MCF 10A (cell line): ENCODE measurements at regions not wholly inside any gene's neighbourhood (a gene's known extent, or its start where the extent isn't known, plus 50 kb on each side); places are given as distances from the start of the nearest gene placed in this dataset.
A peak's percentile ranks its signal among the peaks of the same experiment; 100 is the strongest.

ENCODE experiments used
- BruUV-seq: library from RNA; stranded (reverse); fragments of 400-500 nt; replicated peaks from 2 replicates; lab custom pipeline; 2021; lab: Mats Ljungman, UMichigan
- CTCF ChIA-PET: fragments of 300-600 bp; sonication (Branson Sonifier 250); formaldehyde crosslinking; extraction: SDS; loops from one replicate; lab custom pipeline; 2021; ENCODE audit warnings: antibody characterized with exemption, inconsistent platforms; lab: Yijun Ruan, JAX
- POLR2A ChIA-PET: fragments of 300-600, 350-650 bp; sonication (Branson Sonifier 250); formaldehyde crosslinking; extraction: SDS; loops from one replicate; lab custom pipeline; 2020; ENCODE audit warnings: antibody characterized with exemption, inconsistent platforms; lab: Yijun Ruan, JAX
- DNase-seq: peaks from one replicate; pipeline ENCODE4 v3.0.0-alpha.2; 2018; ENCODE audit not compliant: unreplicated experiment
- H3K27ac Mint-ChIP-seq: one replicate; pipeline ENCODE4 v1.8.0; 2022; ENCODE audit warnings: mild to moderate bottlenecking, low read depth, mixed read lengths; ENCODE audit not compliant: unreplicated experiment
- H3K27me3 Mint-ChIP-seq: one replicate; pipeline ENCODE4 v1.8.0; 2022; ENCODE audit warnings: mixed read lengths; ENCODE audit not compliant: insufficient read depth, unreplicated experiment
- H3K36me3 Mint-ChIP-seq: one replicate; pipeline ENCODE4 v1.8.0; 2022; ENCODE audit warnings: mild to moderate bottlenecking, moderate library complexity, mixed read lengths; ENCODE audit not compliant: insufficient read depth, unreplicated experiment
- H3K4me1 Mint-ChIP-seq: one replicate; pipeline ENCODE4 v1.8.0; 2022; ENCODE audit warnings: mixed read lengths; ENCODE audit not compliant: insufficient read depth, unreplicated experiment
- H3K4me3 Mint-ChIP-seq: one replicate; pipeline ENCODE4 v1.8.0; 2022; ENCODE audit warnings: mild to moderate bottlenecking, moderate library complexity, mixed read lengths; ENCODE audit not compliant: unreplicated experiment
- H3K9me3 Mint-ChIP-seq: one replicate; pipeline ENCODE4 v1.8.0; 2022; ENCODE audit warnings: mixed read lengths; ENCODE audit not compliant: unreplicated experiment
- intact Hi-C: fragments of 100-400 bp; cut with micrococcal nuclease; formaldehyde crosslinking; loops from 2 replicates; pipeline ENCODE4 v1.14.1; 2022
- TF ChIP-seq, protein P1 (sequence below): fragments of 200-600 bp; IDR thresholded peaks from one replicate; pipeline ENCODE4 v1.8.0; 2022; ENCODE audit warnings: antibody characterized with exemption, mild to moderate bottlenecking; ENCODE audit not compliant: unreplicated experiment

DNA sequence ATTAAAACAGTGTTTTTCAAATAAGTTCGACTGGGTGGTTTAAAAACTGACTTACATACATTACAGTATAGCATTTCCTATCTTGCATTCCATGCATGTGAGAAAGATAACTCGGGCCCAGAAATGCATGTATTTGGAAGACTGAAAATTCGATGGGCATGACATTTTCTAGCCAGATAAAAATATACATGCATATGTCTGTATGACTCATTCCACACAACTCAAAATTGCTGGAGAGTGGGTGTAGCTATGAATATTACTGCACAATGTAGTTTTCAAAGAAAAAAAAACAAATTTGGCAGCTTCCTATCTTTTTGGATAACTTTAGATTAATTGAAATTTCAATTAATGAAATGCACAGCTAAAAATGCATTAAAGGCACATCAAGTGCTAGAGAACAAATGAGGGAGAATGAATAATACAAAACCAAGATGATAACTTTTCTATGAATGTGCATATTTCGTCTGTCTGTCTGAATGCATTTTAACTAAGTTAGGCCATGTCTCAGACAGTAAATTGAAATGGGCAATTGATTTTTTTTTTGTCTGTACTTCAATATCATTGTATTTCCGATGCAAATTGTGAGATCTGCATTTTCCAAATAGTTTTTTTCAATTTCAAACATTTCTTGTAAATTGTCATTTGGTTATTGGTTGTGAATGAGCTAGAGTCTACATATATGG lies 54.5 kb upstream of the GABRA2 start:
- CTCF ChIA-PET = interaction anchor here (1.5 to 1.7 kb wide), 2 partner anchors 116 to 203 kb away, joined by 3 read pairs; no protein-coding TSS in a partner anchor
- POLR2A ChIA-PET = interaction anchor here (0.7 kb wide), 1 partner anchor 1146 kb away, joined by 3 read pairs; no protein-coding TSS in a partner anchor
- H3K4me1 Mint-ChIP-seq = peaks cover 30% of the 10 kb centered on the region
- no peaks in the 10 kb centered on the region for H3K27me3 Mint-ChIP-seq
- BruUV-seq = no TSS peak
- intact Hi-C loops = loop anchor here (2.0 kb wide), 1 partner anchor 64 kb away; no protein-coding TSS in a partner anchor
- TF ChIP-seq, protein P1, sequence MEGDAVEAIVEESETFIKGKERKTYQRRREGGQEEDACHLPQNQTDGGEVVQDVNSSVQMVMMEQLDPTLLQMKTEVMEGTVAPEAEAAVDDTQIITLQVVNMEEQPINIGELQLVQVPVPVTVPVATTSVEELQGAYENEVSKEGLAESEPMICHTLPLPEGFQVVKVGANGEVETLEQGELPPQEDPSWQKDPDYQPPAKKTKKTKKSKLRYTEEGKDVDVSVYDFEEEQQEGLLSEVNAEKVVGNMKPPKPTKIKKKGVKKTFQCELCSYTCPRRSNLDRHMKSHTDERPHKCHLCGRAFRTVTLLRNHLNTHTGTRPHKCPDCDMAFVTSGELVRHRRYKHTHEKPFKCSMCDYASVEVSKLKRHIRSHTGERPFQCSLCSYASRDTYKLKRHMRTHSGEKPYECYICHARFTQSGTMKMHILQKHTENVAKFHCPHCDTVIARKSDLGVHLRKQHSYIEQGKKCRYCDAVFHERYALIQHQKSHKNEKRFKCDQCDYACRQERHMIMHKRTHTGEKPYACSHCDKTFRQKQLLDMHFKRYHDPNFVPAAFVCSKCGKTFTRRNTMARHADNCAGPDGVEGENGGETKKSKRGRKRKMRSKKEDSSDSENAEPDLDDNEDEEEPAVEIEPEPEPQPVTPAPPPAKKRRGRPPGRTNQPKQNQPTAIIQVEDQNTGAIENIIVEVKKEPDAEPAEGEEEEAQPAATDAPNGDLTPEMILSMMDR = no peak
- H3K4me3 Mint-ChIP-seq = no peak overlapping the region
- H3K9me3 Mint-ChIP-seq = no peaks in the 10 kb centered on the region
- H3K27ac Mint-ChIP-seq = no peak overlapping the region
- H3K36me3 Mint-ChIP-seq = no peaks in the 10 kb centered on the region
- peak; percentile 49 for DNase-seq

DNA sequence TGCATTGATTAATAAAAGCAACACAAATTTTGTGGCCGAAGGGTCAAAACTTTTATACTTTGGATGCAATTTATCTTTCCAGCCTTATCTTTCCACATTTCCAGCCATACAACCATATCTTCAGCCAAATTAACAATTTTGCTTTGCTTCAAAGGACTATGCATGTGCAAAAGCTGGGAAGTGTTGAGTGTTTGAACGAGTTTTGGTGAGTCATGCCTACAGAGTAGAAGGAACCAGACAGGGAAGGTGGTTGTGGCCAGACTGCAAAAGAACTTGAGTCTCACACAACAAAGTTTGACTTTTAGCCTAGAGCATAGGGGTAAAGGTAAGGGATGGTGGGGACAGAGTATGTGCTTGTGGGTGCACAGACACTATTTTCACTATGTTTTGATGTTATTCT lies 53.0 kb upstream of the GABRA2 start:
- H3K9me3 Mint-ChIP-seq = no peaks in the 10 kb centered on the region
- H3K27ac Mint-ChIP-seq = no peak overlapping the region
- no peak overlapping the region for H3K4me3 Mint-ChIP-seq
- peak; percentile 53 for DNase-seq
- TF ChIP-seq, protein P1 = no peak
- H3K4me1 Mint-ChIP-seq = peaks cover 30% of the 10 kb centered on the region
- no peaks in the 10 kb centered on the region for H3K27me3 Mint-ChIP-seq
- POLR2A ChIA-PET = no interaction called here
- no TSS peak for BruUV-seq
- H3K36me3 Mint-ChIP-seq = no peaks in the 10 kb centered on the region
- CTCF ChIA-PET = interaction anchor here (1.5 kb wide), 1 partner anchor 205 kb away, joined by 3 read pairs; no protein-coding TSS in a partner anchor
- intact Hi-C loops = no loop called here

DNA sequence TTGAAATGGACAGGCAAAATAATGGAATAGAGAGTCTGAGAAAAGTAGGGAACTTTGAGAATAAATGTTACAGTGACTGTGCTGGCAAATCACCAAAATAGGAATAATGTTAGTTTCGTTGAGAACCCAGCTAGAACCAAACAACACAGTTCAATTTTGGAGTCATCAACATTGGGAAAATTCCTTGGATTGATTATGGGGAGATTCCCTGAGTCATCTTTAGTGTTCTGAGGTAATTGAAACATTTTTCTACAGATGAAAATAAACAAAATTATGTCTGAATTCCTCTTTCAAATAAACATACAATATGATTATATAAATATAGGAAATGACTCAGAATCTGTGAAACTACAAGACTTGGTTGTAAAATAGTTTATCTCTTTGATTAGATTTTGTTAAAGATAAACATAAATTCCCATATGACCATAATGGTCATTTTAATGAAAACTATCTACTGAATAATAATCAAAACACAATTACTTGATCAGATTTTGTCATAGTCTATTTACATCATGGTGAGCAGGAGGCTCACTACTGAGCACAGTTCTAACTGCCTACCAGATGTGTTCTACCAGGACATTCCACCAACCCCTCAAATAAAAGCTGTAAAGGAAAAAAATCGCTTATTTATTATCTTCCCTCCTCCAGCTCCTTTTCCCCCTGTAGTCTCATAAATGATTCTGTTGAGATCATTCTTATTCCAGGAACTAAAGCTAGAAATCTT lies 51.4 kb upstream of the GABRA2 start:
- peaks cover 25% of the 10 kb centered on the region for H3K4me1 Mint-ChIP-seq
- TF ChIP-seq, protein P1 = no peak
- intact Hi-C loops = no loop called here
- no peaks in the 10 kb centered on the region for H3K27me3 Mint-ChIP-seq
- no peaks in the 10 kb centered on the region for H3K36me3 Mint-ChIP-seq
- DNase-seq = peak; percentile 55
- CTCF ChIA-PET = no interaction called here
- H3K9me3 Mint-ChIP-seq = no peaks in the 10 kb centered on the region
- POLR2A ChIA-PET = no interaction called here
- BruUV-seq = no TSS peak
- no peak overlapping the region for H3K4me3 Mint-ChIP-seq
- H3K27ac Mint-ChIP-seq = no peak overlapping the region
